A549 (cell line): ENCODE measurements at regions not wholly inside any gene's neighbourhood (a gene's known extent, or its start where the extent isn't known, plus 50 kb on each side); places are given as distances from the start of the nearest gene placed in this dataset.

Experiments used
- ATAC-seq, 2 experiments: fragments of 200-7000 bp in 1 of 2; fragments of >200 bp in 1 of 2; cut with Nextera tagmentation in 1 of 2; cut with Tn5 transposase in 1 of 2; 3 replicates each; pipeline versions ENCODE4 v1.8.0 to v1.9.1; 2018 to 2020; ENCODE audit warnings: mild to moderate bottlenecking in 1 of 2, moderate library complexity in 1 of 2
- CTCF ChIA-PET: fragments of 300-600 bp; sonication (Branson Sonifier 250); formaldehyde crosslinking; extraction: SDS; loops from one replicate; lab custom pipeline; 2021; ENCODE audit warnings: antibody characterized with exemption, inconsistent platforms; lab: Yijun Ruan, JAX
- POLR2A ChIA-PET: fragments of 350-600 bp; formaldehyde crosslinking; extraction: SDS; loops from one replicate; lab custom pipeline; 2021; ENCODE audit warnings: antibody characterized with exemption, inconsistent platforms; lab: Yijun Ruan, JAX
- DNase-seq, 2 experiments: peaks; one replicate each; pipeline versions ENCODE4 v3.0.0 to v3.0.0-alpha.2; 2011 to 2016; ENCODE audit warnings: low read depth in 1 of 2, low spot score in 1 of 2
- FAIRE-seq: peaks from 2 replicates; lab custom pipeline; 2011; peaks lifted over from hg19 to GRCh38; lab: Jason Lieb, UNC
- H3K27ac ChIP-seq, 2 experiments: fragments of >200 bp; sonication (Bioruptor Twin); formaldehyde crosslinking; 3 replicates each; pipeline ENCODE4 v1.5.1; 2016 to 2017
- H3K4me1 ChIP-seq: fragments of >200 bp; sonication (Bioruptor Twin); formaldehyde crosslinking; 3 replicates; pipeline ENCODE4 v1.6.1; 2016
- H3K4me2 ChIP-seq: fragments of >200 bp; sonication (Bioruptor Twin); formaldehyde crosslinking; 3 replicates; pipeline ENCODE4 v1.6.1; 2016
- H3K4me3 ChIP-seq: fragments of >200 bp; sonication (Bioruptor Twin); formaldehyde crosslinking; 3 replicates; pipeline ENCODE4 v1.5.1; 2016
- H3K9me3 ChIP-seq: fragments of >200 bp; sonication (Bioruptor Twin); formaldehyde crosslinking; 3 replicates; pipeline ENCODE4 v1.6.1; 2016
- CBX2 ChIP-seq: fragments of 200-600 bp; sonication (generic); IDR thresholded peaks from 2 replicates; pipeline ENCODE4 v1.6.1; 2016; ENCODE audit warnings: low read depth, mild to moderate bottlenecking, borderline replicate concordance
- CHD2 ChIP-seq: fragments of 150-350 bp; IDR thresholded peaks from 2 replicates; pipeline ENCODE4 v1.6.1; 2014; ENCODE audit warnings: low read length; ENCODE audit not compliant: partially characterized antibody
- CTCF ChIP-seq: fragments of >200 bp; sonication (Bioruptor Twin); formaldehyde crosslinking; IDR thresholded peaks from 3 replicates; pipeline ENCODE4 v1.5.1; 2016
- E2F6 ChIP-seq: IDR thresholded peaks from 2 replicates; pipeline ENCODE4 v1.6.1; 2012; ENCODE audit warnings: low read depth, borderline replicate concordance
- EHF ChIP-seq: fragments of 250-450 bp; sonication (Bioruptor Pico); IDR thresholded peaks from 2 replicates; pipeline ENCODE4 v1.5.0; 2020; ENCODE audit warnings: mild to moderate bottlenecking
- ELK1 ChIP-seq: fragments of 150-350 bp; IDR thresholded peaks from 2 replicates; pipeline ENCODE4 v1.6.1; 2014; ENCODE audit warnings: low read depth, mild to moderate bottlenecking, low read length
- EP300 ChIP-seq, 2 experiments: fragments of >200 bp; sonication (Bioruptor Twin); formaldehyde crosslinking; IDR thresholded peaks; 2 replicates in 1 of 2; 3 replicates in 1 of 2; pipeline ENCODE4 v1.6.1; 2016 to 2017
- ESRRA ChIP-seq: fragments of 150-350 bp; IDR thresholded peaks from 2 replicates; pipeline ENCODE4 v1.6.1; 2014; ENCODE audit warnings: mild to moderate bottlenecking, low read length, borderline replicate concordance
- FOSL2 ChIP-seq, 2 experiments: fragments of 450-650 bp in 1 of 2; fragments of >200 bp in 1 of 2; sonication (Bioruptor Twin) in 1 of 2; formaldehyde crosslinking; IDR thresholded peaks; 2 replicates each; pipeline versions ENCODE4 v1.5.0 to v1.6.1; 2016 to 2020; ENCODE audit warnings: mild to moderate bottlenecking in 1 of 2, moderate library complexity in 1 of 2
- FOXS1 ChIP-seq: fragments of 250-450 bp; sonication (Bioruptor Pico); IDR thresholded peaks from 2 replicates; pipeline ENCODE4 v1.5.0; 2020; ENCODE audit warnings: mild to moderate bottlenecking, moderate library complexity
- GATA3 ChIP-seq: IDR thresholded peaks from 2 replicates; pipeline ENCODE4 v1.6.1; 2012; ENCODE audit warnings: borderline replicate concordance
- HOXA7 ChIP-seq: fragments of 250-450 bp; sonication (Bioruptor Pico); IDR thresholded peaks from 2 replicates; pipeline ENCODE4 v1.5.0; 2020; ENCODE audit warnings: mild to moderate bottlenecking, moderate library complexity
- MAFK ChIP-seq: fragments of 450-650 bp; IDR thresholded peaks from 2 replicates; pipeline ENCODE4 v1.6.1; 2014; ENCODE audit not compliant: partially characterized antibody
- MAX ChIP-seq: IDR thresholded peaks from 2 replicates; pipeline ENCODE4 v1.6.1; 2012
- MAZ ChIP-seq: fragments of 150-350 bp; IDR thresholded peaks from 2 replicates; pipeline ENCODE4 v1.6.1; 2014; ENCODE audit warnings: antibody characterized with exemption, low read depth, low read length, borderline replicate concordance
- MYC ChIP-seq: IDR thresholded peaks from 2 replicates; pipeline ENCODE4 v1.6.1; 2012; ENCODE audit warnings: mild to moderate bottlenecking, inconsistent platforms, low read length, improper control_type of control experiment, borderline replicate concordance
- NPAS2 ChIP-seq: fragments of 250-450 bp; sonication (Bioruptor Pico); IDR thresholded peaks from 2 replicates; pipeline ENCODE4 v1.8.0; 2022; ENCODE audit warnings: mild to moderate bottlenecking, moderate library complexity, borderline replicate concordance
- RAD21 ChIP-seq, 2 experiments: fragments of >200 bp in 1 of 2; sonication (Bioruptor Twin) in 1 of 2; formaldehyde crosslinking in 1 of 2; IDR thresholded peaks in 1 of 2; conservative IDR thresholded peaks in 1 of 2; 2 replicates in 1 of 2; 3 replicates in 1 of 2; pipeline ENCODE4 v1.6.1; 2012 to 2018; ENCODE audit warnings: inconsistent platforms in 1 of 2
- RCOR1 ChIP-seq: fragments of 150-350 bp; IDR thresholded peaks from 2 replicates; pipeline ENCODE4 v1.6.1; 2014; ENCODE audit warnings: antibody characterized with exemption, low read length, low read depth
- SMC3 ChIP-seq: fragments of >200 bp; sonication (Bioruptor Twin); formaldehyde crosslinking; IDR thresholded peaks from 3 replicates; pipeline ENCODE4 v1.6.1; 2018; ENCODE audit warnings: inconsistent platforms
- ZC3H11A ChIP-seq: fragments of 450-650 bp; IDR thresholded peaks from 2 replicates; pipeline ENCODE4 v1.6.1; 2014; ENCODE audit warnings: antibody characterized with exemption, mild to moderate bottlenecking
- ZSCAN20 ChIP-seq: fragments of 250-450 bp; sonication (Bioruptor Pico); IDR thresholded peaks from 2 replicates; pipeline ENCODE4 v1.8.0; 2022; ENCODE audit warnings: mild to moderate bottlenecking, moderate library complexity
- WGBS: methylation state at CpG from one replicate; pipeline ENCODE4 v1.1.6; 2017; ENCODE audit errors: missing lambda C conversion rate; 5-methylcytosine and 5-hydroxymethylcytosine counted together
- TF ChIP-seq, protein P1 (sequence below): fragments of 200-600 bp; sonication (generic); IDR thresholded peaks from 2 replicates; pipeline ENCODE4 v1.6.1; 2016; ENCODE audit warnings: antibody characterized with exemption, mild to moderate bottlenecking, moderate library complexity

DNA sequence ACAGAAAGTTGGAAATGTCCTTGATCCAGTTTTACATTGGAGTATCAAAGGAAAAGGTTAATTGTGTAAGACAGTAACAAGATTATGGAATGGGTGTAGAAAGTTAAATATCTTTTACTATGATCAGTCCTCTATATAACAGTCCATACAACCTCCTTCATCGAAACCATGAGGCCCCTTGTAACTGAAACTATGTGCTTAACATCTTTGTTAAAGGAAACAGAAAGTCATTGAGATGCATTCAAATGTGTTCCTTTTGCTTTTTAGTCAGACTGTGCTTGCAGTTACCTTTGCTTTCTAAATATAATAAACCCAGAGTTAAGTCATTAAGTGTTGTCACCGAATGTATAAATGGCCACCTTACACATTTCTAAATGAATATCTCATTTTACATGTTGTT is 1298.5 kb downstream of the ROBO2 start:
- ATAC-seq (no peak), FAIRE-seq (no peak), DNase-seq (no peak)
- no peak overlapping the region for H3K27ac ChIP-seq
- H3K4me1 ChIP-seq = no peaks in the 10 kb centered on the region
- no peak overlapping the region for H3K4me2 ChIP-seq
- no peak overlapping the region for H3K4me3 ChIP-seq
- no peaks in the 10 kb centered on the region for H3K9me3 ChIP-seq
- CTCF ChIA-PET = no interaction called here
- TF ChIP-seq MAFK = no peak
- no peak for TF ChIP-seq CBX2
- no peak for TF ChIP-seq FOXS1 (CRISPR knock-in tag)
- TF ChIP-seq MAX = no peak
- TF ChIP-seq RCOR1 = no peak
- no peak for TF ChIP-seq RAD21 (conservative IDR thresholded peaks at IDR 0.05 in 1 of 2, IDR thresholded peaks at IDR 0.05 in 1 of 2)
- no peak for TF ChIP-seq FOSL2 (IDR thresholded peaks at IDR 0.05)
- no peak for TF ChIP-seq FOSL2 (CRISPR knock-in tag; IDR thresholded peaks at IDR 0.05)
- TF ChIP-seq CTCF = no peak
- TF ChIP-seq HOXA7 (CRISPR knock-in tag) = no peak
- TF ChIP-seq ZSCAN20 (CRISPR knock-in tag) = no peak
- no peak for TF ChIP-seq GATA3
- TF ChIP-seq, protein P1, sequence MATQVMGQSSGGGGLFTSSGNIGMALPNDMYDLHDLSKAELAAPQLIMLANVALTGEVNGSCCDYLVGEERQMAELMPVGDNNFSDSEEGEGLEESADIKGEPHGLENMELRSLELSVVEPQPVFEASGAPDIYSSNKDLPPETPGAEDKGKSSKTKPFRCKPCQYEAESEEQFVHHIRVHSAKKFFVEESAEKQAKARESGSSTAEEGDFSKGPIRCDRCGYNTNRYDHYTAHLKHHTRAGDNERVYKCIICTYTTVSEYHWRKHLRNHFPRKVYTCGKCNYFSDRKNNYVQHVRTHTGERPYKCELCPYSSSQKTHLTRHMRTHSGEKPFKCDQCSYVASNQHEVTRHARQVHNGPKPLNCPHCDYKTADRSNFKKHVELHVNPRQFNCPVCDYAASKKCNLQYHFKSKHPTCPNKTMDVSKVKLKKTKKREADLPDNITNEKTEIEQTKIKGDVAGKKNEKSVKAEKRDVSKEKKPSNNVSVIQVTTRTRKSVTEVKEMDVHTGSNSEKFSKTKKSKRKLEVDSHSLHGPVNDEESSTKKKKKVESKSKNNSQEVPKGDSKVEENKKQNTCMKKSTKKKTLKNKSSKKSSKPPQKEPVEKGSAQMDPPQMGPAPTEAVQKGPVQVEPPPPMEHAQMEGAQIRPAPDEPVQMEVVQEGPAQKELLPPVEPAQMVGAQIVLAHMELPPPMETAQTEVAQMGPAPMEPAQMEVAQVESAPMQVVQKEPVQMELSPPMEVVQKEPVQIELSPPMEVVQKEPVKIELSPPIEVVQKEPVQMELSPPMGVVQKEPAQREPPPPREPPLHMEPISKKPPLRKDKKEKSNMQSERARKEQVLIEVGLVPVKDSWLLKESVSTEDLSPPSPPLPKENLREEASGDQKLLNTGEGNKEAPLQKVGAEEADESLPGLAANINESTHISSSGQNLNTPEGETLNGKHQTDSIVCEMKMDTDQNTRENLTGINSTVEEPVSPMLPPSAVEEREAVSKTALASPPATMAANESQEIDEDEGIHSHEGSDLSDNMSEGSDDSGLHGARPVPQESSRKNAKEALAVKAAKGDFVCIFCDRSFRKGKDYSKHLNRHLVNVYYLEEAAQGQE = no peak
- no peak for TF ChIP-seq E2F6
- TF ChIP-seq ELK1 = no peak
- no peak for TF ChIP-seq EHF (CRISPR knock-in tag)
- no peak for TF ChIP-seq NPAS2 (CRISPR knock-in tag)
- no peak for TF ChIP-seq SMC3
- POLR2A ChIA-PET = no interaction called here
- WGBS = 4% methylated on average over 2 of the region's 2 CpGs

DNA sequence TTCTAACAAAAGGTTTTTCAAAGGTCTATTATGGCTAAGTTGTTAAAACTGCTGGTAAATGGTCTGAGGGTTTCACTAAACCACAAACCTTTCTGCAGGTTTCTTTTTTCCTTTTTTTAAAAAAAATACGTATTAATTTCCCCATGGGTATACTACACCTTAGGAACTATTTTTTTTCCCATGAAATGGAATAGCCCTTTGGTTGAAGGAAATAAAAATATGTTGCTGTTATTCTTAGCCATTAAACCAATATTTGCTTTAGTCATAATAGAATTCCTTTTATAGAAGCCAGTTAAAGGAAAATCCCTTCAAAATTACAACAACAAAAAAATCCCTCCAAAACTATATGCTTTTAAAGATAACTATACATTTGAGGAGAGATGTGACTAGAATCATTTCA is 1303.3 kb downstream of the ROBO2 start:
- no peak overlapping the region for H3K4me2 ChIP-seq
- ATAC-seq = no peak
- WGBS = 9% methylated on average over 1 of the region's 1 CpG
- no peak for DNase-seq
- no peak overlapping the region for H3K27ac ChIP-seq
- ChIA-PET CTCF (interaction anchor here (1.1 kb wide), 1 partner anchor 689 kb away, joined by 3 read pairs; no protein-coding TSS in a partner anchor), POLR2A (no interaction called here)
- H3K4me1 ChIP-seq = no peaks in the 10 kb centered on the region
- H3K9me3 ChIP-seq = no peaks in the 10 kb centered on the region
- no peak overlapping the region for H3K4me3 ChIP-seq
- no peak for FAIRE-seq
- TF ChIP-seq CHD2 = no peak
- TF ChIP-seq HOXA7 (CRISPR knock-in tag) = no peak
- TF ChIP-seq MYC = no peak
- no peak for TF ChIP-seq EP300 (IDR thresholded peaks at IDR 0.05)
- no peak for TF ChIP-seq ZC3H11A
- TF ChIP-seq FOXS1 (CRISPR knock-in tag) = no peak
- TF ChIP-seq MAZ = no peak
- no peak for TF ChIP-seq ELK1
- TF ChIP-seq ESRRA = no peak
- TF ChIP-seq, protein P1 = no peak
